Glutamatergic neuron (in vitro differentiated cells): ENCODE measurements at regions not wholly inside any gene's neighbourhood (a gene's known extent, or its start where the extent isn't known, plus 50 kb on each side); places are given as distances from the start of the nearest gene placed in this dataset.

Experiments used
- DNase-seq: peaks from one replicate; pipeline ENCODE4 v3.0.0; 2022
- H3K27ac Mint-ChIP-seq: one replicate; pipeline ENCODE4 v1.8.0; 2020; ENCODE audit warnings: mild to moderate bottlenecking, mixed read lengths, inconsistent platforms; ENCODE audit not compliant: unreplicated experiment
- H3K27me3 Mint-ChIP-seq: one replicate; pipeline ENCODE4 v1.8.0; 2020; ENCODE audit warnings: mild to moderate bottlenecking, moderate library complexity, mixed read lengths, inconsistent platforms; ENCODE audit not compliant: unreplicated experiment
- H3K36me3 Mint-ChIP-seq: one replicate; pipeline ENCODE4 v1.8.0; 2020; ENCODE audit warnings: mild to moderate bottlenecking, mixed read lengths, inconsistent platforms; ENCODE audit not compliant: unreplicated experiment
- H3K4me1 Mint-ChIP-seq: one replicate; pipeline ENCODE4 v1.8.0; 2020; ENCODE audit warnings: mild to moderate bottlenecking, low read depth, mixed read lengths, inconsistent platforms; ENCODE audit not compliant: unreplicated experiment
- H3K4me3 Mint-ChIP-seq: one replicate; pipeline ENCODE4 v1.8.0; 2020; ENCODE audit warnings: mild to moderate bottlenecking, mixed read lengths, inconsistent platforms; ENCODE audit not compliant: unreplicated experiment
- H3K9me3 Mint-ChIP-seq: one replicate; pipeline ENCODE4 v1.8.0; 2020; ENCODE audit warnings: mild to moderate bottlenecking, moderate library complexity, mixed read lengths, inconsistent platforms; ENCODE audit not compliant: unreplicated experiment
- CTCF ChIP-seq: fragments of 200-600 bp; sonication (generic); IDR thresholded peaks from one replicate; pipeline ENCODE4 v1.5.0; 2021; ENCODE audit not compliant: partially characterized antibody, unreplicated experiment

GRCh38 chr21:31476263-31477022, 132.4 kb upstream of the TIAM1 start:
- H3K27ac Mint-ChIP-seq, result no peak overlapping the region
- no peaks in the 10 kb centered on the region for H3K27me3 Mint-ChIP-seq
- H3K4me3 Mint-ChIP-seq, result no peak overlapping the region
- no peaks in the 10 kb centered on the region for H3K36me3 Mint-ChIP-seq
- TF ChIP-seq CTCF, result no peak
- H3K9me3 Mint-ChIP-seq, result no peaks in the 10 kb centered on the region
- no peaks in the 10 kb centered on the region for H3K4me1 Mint-ChIP-seq
- DNase-seq, result no peak

- DNase-seq, result no peak
- TF ChIP-seq CTCF, result no peak
- Mint-ChIP-seq H3K4me3 (no peak overlapping the region), H3K36me3 (no peaks in the 10 kb centered on the region), H3K4me1 (no peaks in the 10 kb centered on the region), H3K27ac (no peak overlapping the region), H3K9me3 (no peaks in the 10 kb centered on the region), H3K27me3 (no peaks in the 10 kb centered on the region)
Observed at GRCh38 chr21:31475223-31475622, 131.2 kb upstream of the TIAM1 start.

GRCh38 chr21:31473685-31474345, 129.8 kb upstream of the TIAM1 start:
- H3K27me3 Mint-ChIP-seq, result no peaks in the 10 kb centered on the region
- no peak for TF ChIP-seq CTCF
- no peak for DNase-seq
- H3K9me3 Mint-ChIP-seq, result no peaks in the 10 kb centered on the region
- no peaks in the 10 kb centered on the region for H3K36me3 Mint-ChIP-seq
- no peaks in the 10 kb centered on the region for H3K4me1 Mint-ChIP-seq
- no peak overlapping the region for H3K27ac Mint-ChIP-seq
- no peak overlapping the region for H3K4me3 Mint-ChIP-seq

GRCh38 chr21:31471865-31472264, 127.8 kb upstream of the TIAM1 start:
- no peaks in the 10 kb centered on the region for H3K9me3 Mint-ChIP-seq
- H3K4me3 Mint-ChIP-seq, result no peak overlapping the region
- no peaks in the 10 kb centered on the region for H3K27me3 Mint-ChIP-seq
- no peaks in the 10 kb centered on the region for H3K4me1 Mint-ChIP-seq
- no peak overlapping the region for H3K27ac Mint-ChIP-seq
- H3K36me3 Mint-ChIP-seq, result no peaks in the 10 kb centered on the region
- no peak for TF ChIP-seq CTCF
- DNase-seq, result no peak
